ENCODE measurements at regions not wholly inside any gene's neighbourhood (a gene's known extent, or its start where the extent isn't known, plus 50 kb on each side); places are given as distances from the start of the nearest gene placed in this dataset.

DNA sequence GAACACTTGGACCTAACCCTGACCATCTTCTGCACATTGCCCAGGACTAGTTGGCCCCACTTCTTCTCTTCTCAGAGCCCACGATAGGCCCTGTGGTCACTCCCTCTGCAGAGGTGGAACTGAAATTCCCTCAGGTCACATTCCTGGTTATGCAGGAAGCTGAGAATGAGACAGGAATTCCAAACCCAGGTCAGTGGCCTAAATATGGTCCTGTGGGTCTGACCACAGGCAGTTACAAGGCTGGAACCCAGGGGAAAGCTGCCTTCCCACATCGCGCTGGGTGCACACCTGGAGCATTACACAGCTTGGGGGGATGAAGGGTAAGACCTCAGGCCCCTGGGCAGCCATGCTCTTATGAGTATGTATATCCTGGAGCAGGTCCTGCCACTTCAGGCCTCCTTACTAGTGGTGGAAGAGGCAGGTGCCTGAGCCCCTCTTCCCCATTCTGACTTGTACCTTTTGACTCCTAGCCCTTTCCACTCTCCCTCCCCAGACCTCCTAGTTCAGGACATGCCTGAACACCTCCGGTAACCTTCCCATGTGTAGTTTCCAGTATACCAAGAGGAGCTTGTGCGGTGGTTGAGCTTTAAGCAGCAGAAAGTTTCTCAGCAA lies 173.5 kb downstream of the ASMT start:
- no TSS peak for BruUV-seq (replicated peaks)
- no peak overlapping the region for H3K4me3 ChIP-seq (ENCODE audit: low read depth, low read length)
- Mint-ChIP-seq H3K36me3 (ENCODE audit: insufficient read depth, unreplicated experiment) (no peaks in the 10 kb centered on the region), H3K4me3 (ENCODE audit: unreplicated experiment) (no peak overlapping the region), H3K27me3 (ENCODE audit: insufficient read depth, unreplicated experiment) (no peaks in the 10 kb centered on the region), H3K9me3 (ENCODE audit: unreplicated experiment) (peaks cover 25% of the 10 kb centered on the region), H3K4me1 (ENCODE audit: low read depth, unreplicated experiment) (no peaks in the 10 kb centered on the region), H3K27ac (ENCODE audit: unreplicated experiment) (no peak overlapping the region)
- no peaks in the 10 kb centered on the region for H3K4me1 ChIP-seq
- intact Hi-C loops (cut with micrococcal nuclease; ENCODE audit: unreplicated experiment) = no loop called here
- no peaks in the 10 kb centered on the region for H3K27me3 ChIP-seq (replicated peaks; ENCODE audit: control insufficient read depth, insufficient read depth, low read length)
- no peaks in the 10 kb centered on the region for H3K36me3 ChIP-seq (ENCODE audit: control insufficient read depth, insufficient read depth, low read length)
- peaks cover 5% of the 10 kb centered on the region for H3K9me3 ChIP-seq
- TF ChIP-seq, protein P1, sequence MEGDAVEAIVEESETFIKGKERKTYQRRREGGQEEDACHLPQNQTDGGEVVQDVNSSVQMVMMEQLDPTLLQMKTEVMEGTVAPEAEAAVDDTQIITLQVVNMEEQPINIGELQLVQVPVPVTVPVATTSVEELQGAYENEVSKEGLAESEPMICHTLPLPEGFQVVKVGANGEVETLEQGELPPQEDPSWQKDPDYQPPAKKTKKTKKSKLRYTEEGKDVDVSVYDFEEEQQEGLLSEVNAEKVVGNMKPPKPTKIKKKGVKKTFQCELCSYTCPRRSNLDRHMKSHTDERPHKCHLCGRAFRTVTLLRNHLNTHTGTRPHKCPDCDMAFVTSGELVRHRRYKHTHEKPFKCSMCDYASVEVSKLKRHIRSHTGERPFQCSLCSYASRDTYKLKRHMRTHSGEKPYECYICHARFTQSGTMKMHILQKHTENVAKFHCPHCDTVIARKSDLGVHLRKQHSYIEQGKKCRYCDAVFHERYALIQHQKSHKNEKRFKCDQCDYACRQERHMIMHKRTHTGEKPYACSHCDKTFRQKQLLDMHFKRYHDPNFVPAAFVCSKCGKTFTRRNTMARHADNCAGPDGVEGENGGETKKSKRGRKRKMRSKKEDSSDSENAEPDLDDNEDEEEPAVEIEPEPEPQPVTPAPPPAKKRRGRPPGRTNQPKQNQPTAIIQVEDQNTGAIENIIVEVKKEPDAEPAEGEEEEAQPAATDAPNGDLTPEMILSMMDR (IDR thresholded peaks at IDR 0.05; ENCODE audit: insufficient read depth in 1 of 2, low read depth in 1 of 2, low read length in 1 of 2, severe bottlenecking in 1 of 2, unreplicated experiment in 1 of 2) = no peak
- CTCF ChIA-PET = no interaction called here
- no peak for DNase-seq
- POLR2A ChIA-PET = no interaction called here

DNA sequence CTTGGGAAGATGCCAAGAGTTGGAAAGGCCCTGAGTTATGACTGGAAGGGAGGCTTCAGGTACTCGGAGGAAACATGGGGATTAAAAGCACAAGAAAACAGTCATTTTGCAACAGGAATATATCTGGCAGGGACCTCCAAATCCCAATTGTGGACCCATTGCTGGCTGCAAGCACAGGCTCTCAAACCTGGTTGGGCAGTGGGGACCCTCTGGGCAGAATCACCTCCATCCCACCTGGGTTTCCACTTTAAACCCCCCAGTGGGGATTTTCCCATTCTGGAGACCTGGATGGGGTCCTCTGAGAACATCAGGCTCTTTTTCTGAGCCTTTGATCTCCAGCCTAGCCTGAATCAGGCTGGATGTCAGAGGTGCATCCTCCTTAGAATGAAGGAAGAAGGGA lies 177.8 kb downstream of the ASMT start:
- peaks cover 11% of the 10 kb centered on the region for H3K9me3 ChIP-seq
- no peaks in the 10 kb centered on the region for H3K9me3 Mint-ChIP-seq (ENCODE audit: unreplicated experiment)
- no peaks in the 10 kb centered on the region for H3K36me3 ChIP-seq (ENCODE audit: control insufficient read depth, insufficient read depth, low read length)
- TF ChIP-seq, protein P1 (IDR thresholded peaks at IDR 0.05; ENCODE audit: insufficient read depth in 1 of 2, low read depth in 1 of 2, low read length in 1 of 2, severe bottlenecking in 1 of 2, unreplicated experiment in 1 of 2) = no peak
- BruUV-seq (replicated peaks) = no TSS peak
- no peaks in the 10 kb centered on the region for H3K27me3 Mint-ChIP-seq (ENCODE audit: insufficient read depth, unreplicated experiment)
- no peak for DNase-seq
- CTCF ChIA-PET = no interaction called here
- intact Hi-C loops (cut with micrococcal nuclease; ENCODE audit: unreplicated experiment) = no loop called here
- no peaks in the 10 kb centered on the region for H3K4me1 Mint-ChIP-seq (ENCODE audit: low read depth, unreplicated experiment)
- no peak overlapping the region for H3K27ac Mint-ChIP-seq (ENCODE audit: unreplicated experiment)
- H3K4me3 Mint-ChIP-seq (ENCODE audit: unreplicated experiment) = no peak overlapping the region
- H3K4me3 ChIP-seq (ENCODE audit: low read depth, low read length) = no peak overlapping the region
- H3K4me1 ChIP-seq = no peaks in the 10 kb centered on the region
- POLR2A ChIA-PET = no interaction called here
- H3K27me3 ChIP-seq (replicated peaks; ENCODE audit: control insufficient read depth, insufficient read depth, low read length) = no peaks in the 10 kb centered on the region
- H3K36me3 Mint-ChIP-seq (ENCODE audit: insufficient read depth, unreplicated experiment) = no peaks in the 10 kb centered on the region

DNA sequence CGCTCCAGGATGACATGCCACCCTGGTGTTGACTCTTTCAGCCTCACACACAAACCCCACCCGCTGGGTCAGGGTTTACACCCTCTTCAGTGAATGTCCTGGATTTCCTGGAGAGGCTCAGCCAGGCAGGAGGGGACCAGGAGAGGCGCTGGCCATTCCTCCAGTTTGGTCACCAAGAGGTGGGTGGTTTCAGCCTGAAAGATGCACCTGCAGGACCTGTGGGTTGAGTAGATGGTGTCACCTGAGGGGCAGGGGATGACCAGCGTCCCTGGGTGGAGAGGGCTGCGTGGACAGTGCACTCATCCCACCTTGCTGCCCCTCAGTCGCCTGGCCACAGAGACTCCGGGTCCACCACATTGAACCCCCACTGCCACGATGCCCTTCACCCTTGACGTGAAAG lies 179.7 kb downstream of the ASMT start:
- no peaks in the 10 kb centered on the region for H3K9me3 Mint-ChIP-seq (ENCODE audit: unreplicated experiment)
- no peak overlapping the region for H3K4me3 Mint-ChIP-seq (ENCODE audit: unreplicated experiment)
- H3K4me1 Mint-ChIP-seq (ENCODE audit: low read depth, unreplicated experiment) = no peaks in the 10 kb centered on the region
- no peaks in the 10 kb centered on the region for H3K27me3 ChIP-seq (replicated peaks; ENCODE audit: control insufficient read depth, insufficient read depth, low read length)
- H3K4me3 ChIP-seq (ENCODE audit: low read depth, low read length) = no peak overlapping the region
- ChIA-PET POLR2A (no interaction called here), CTCF (no interaction called here)
- no peak for DNase-seq
- no peak overlapping the region for H3K27ac Mint-ChIP-seq (ENCODE audit: unreplicated experiment)
- H3K4me1 ChIP-seq = no peaks in the 10 kb centered on the region
- H3K36me3 Mint-ChIP-seq (ENCODE audit: insufficient read depth, unreplicated experiment) = no peaks in the 10 kb centered on the region
- TF ChIP-seq, protein P1 (IDR thresholded peaks at IDR 0.05; ENCODE audit: insufficient read depth in 1 of 2, low read depth in 1 of 2, low read length in 1 of 2, severe bottlenecking in 1 of 2, unreplicated experiment in 1 of 2) = no peak
- H3K9me3 ChIP-seq = peaks cover 6% of the 10 kb centered on the region; the same call in 1 of the 2 replicates
- H3K27me3 Mint-ChIP-seq (ENCODE audit: insufficient read depth, unreplicated experiment) = no peaks in the 10 kb centered on the region
- intact Hi-C loops (cut with micrococcal nuclease; ENCODE audit: unreplicated experiment) = no loop called here
- H3K36me3 ChIP-seq (ENCODE audit: control insufficient read depth, insufficient read depth, low read length) = no peaks in the 10 kb centered on the region
- BruUV-seq (replicated peaks) = no TSS peak

Measured in Caco-2 (cell line).